Left renal pelvis (tissue), 4 donors: ENCODE measurements at regions not wholly inside any gene's neighbourhood (a gene's known extent, or its start where the extent isn't known, plus 50 kb on each side); places are given as distances from the start of the nearest gene placed in this dataset.

Experiments used
- DNase-seq, 4 donors: peaks; one replicate each; pipeline ENCODE4 v3.0.0-alpha.2; 2013; ENCODE audit warnings: low read depth in 4 of 4, low spot score in 3 of 4

DNA sequence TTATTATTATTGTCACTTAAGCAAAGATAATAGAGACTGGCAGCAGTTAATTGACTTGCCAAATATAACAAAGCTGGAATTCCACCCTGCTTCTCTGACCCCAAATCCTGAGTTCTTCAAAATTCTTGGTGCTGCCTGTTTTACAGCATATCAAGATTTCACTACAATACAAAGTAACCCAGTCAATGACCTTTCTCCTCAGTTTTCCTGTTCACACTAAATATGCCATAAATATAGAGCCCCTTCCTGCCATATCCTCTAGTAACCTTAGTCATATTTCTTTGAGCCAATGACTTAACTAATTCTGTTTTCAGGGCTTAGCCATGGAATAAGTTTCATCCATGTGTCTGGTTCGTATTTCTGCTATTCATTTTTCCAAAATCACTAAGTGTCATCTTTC is 315.3 kb upstream of the HS3ST1 start:
- no peak for DNase-seq

GRCh38 chr4:11743236-11743635 is 314.5 kb upstream of the HS3ST1 start:
- DNase-seq, result no peak

DNA sequence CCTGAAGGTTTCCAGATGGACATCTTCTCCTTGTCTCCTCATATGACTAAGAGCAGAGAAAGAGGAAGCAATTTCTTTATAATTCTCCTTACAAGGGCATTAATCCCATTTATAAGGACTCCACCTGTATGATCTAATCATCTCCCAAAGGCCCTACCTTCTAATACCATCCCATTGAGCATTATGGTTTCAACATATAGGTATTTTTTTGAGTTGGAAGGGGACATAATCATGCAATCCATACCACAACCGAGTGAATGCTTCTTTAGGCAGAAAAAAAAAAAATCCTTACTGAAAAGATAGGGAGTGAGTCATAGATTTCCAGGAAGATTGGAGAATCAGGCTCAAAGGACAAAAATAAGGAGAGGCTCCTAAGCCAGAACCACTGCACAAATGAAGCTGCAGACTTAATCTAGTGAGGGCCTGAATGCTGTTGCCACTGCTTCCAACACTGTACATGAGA is 312.5 kb upstream of the HS3ST1 start:
- DNase-seq, result no peak

DNA sequence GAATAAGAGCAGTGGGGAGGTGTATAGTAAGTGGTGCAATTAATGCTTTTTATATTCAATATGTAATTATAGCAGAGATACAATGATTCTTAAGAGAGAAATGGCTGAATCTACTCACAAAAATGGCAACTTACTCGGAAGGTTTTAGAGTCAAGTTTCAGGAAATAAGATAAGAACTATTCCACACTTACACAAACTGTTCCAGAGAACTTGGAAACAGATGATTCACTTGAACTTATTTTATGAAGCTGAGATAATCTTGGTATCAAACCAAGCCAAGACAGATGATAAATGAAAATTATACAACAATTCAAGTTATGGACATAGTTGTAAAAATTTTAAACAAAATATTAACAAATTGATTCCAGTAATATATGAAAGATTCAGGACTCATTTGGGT is 311.3 kb upstream of the HS3ST1 start:
- DNase-seq, result no peak

DNA sequence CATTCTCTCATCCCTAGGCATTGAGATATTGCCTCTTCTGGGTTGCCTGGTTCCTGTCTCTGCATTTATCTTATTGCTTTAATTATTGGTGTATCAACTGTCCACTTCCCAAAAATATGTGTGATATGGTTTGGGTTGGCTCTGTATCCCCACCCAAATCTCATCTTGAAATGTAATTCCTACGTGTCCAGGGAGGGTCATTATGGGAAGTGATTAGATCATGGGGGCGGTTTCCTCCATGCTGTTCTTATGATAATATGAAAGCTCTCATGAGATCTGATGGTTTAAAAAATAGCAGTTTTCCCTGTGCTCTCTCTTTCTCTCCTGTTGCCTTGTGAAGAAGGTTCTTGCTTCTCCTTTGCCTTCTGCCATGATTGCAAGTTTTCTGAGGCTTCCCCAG is 308.3 kb upstream of the HS3ST1 start:
- DNase-seq, result no peak

DNA sequence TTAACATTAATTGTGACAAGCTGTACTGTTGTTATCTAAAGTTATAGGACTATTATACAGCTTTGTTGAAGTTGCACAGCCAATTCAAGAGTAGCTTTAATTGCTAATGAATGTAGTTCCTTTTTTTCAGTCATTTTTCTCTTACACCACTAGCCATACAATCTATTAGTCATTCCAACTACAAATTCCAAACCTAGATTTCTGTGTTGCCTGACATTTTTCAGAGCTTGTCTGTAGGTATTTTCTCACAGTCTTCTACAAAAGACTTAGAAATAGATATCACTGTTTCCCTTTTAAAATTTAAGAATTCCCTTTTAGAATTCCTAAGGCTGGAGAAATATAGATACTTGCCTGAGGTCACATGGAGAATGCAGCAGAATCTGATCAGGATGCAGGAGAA is 307.0 kb upstream of the HS3ST1 start:
- DNase-seq, result no peak

GRCh38 chr4:11732155-11732554 is 303.5 kb upstream of the HS3ST1 start:
- no peak for DNase-seq

GRCh38 chr4:11730545-11730944 is 301.9 kb upstream of the HS3ST1 start:
- DNase-seq, result no peak

DNA sequence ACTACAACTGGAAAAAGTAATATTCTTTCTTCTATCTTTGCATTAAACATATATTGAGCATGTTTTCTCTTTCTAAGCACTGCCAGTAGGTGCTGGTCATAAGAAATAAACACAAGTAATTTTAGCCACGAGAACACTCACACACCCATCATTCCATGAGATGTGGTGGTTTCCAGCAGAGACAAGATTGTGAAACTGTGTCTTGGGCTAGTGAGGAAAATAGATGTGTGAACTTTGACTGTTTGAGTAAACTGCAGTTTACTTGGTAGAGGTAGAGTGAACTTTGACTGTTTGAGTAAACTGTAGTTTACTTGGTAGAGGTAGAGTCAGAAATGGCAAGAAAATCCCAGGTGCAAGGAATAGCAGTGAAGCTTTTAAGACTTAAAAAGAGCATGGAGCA is 300.9 kb upstream of the HS3ST1 start:
- no peak for DNase-seq

DNA sequence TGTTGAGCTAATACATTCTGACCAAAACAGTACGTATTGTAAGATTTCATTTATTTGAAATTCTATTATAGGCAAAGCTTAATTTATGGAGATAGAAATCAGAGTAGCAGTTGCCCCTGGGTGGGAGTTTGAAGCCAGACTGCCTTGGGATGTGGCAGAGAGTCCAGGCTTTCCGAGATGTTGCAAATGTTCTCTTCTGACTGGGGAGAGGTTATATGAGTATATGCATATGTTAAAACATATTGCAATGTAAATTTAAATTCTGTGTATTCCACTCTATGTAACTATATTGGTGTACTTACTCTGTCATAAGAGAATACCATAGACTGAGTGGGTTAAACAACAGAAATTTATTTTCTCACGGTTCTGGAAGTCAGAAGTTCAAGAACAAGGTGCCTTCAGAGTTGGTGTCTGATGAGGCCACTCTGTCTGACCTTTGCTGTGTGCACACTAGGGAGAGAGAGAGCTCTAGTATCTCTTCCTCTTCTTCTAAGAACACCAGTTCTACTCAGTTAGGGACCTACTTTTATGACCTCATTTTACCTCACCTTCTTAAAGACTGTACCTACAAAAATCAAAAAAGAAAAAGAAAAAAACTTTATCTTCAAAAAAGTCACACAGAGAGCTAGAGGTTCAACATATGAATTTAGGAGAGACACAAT is 299.3 kb upstream of the HS3ST1 start:
- no peak for DNase-seq

- no peak for DNase-seq
Measured at GRCh38 chr4:11724731-11725130, 296.0 kb upstream of the HS3ST1 start.

- no peak for DNase-seq
Measured at GRCh38 chr4:11722223-11722622, 293.5 kb upstream of the HS3ST1 start.

DNA sequence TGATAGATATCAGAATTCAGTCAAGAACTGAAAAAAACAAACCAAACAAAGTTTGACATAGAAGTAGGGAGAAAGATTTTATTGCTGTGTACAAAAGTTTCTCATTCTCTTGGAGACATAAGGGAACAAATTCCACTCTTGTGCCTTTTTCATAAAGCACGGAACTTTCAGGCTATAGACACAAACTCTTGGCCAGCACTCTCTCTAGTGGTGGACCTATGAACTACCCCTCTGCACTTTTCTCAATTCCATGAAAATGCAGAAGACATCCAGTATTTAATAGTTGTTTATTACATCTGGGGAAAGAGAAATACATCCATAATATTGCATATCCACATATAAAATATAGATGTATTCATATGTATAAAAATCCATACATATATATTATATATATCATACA is 291.6 kb upstream of the HS3ST1 start:
- peak in 1 of 4 donors; percentile 6 for DNase-seq

GRCh38 chr4:11719879-11720278 is 291.2 kb upstream of the HS3ST1 start:
- no peak for DNase-seq

DNA sequence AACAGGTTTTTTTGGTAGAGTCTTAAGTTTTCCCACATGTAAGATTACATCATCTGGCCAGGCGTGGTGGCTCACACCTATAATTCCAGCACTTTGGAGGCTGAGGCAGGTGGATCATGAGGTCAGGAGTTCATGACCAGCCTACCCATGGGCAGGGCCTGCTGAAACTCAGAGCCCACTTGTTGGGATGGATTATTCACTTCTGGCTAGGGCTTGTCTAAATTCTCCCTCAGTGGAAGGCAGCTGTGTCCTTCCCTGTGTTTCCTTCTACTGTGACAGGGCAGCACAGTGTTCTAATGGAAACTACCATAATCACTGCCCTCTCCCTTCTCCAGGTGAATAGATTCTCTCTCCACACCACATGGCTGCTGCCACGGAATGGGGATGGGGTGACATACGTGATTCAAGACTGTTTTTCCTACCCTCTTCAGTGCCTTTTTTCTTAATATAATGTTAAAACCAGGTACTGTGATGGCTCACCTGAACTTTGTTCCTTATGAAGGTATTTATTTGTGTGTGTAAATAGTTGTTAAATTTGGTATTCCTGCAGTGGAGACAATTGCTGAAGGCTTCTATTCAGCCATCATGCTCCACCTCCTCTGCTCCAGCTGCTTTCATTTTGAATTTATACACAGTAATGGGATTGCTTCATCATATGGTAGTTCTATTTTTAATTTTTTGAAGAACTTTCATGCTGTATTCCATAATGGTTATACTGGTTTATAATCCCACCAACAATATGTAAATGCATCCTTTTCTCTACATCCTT is 287.2 kb upstream of the HS3ST1 start:
- no peak for DNase-seq

- DNase-seq, result no peak
Measured at GRCh38 chr4:11710453-11711093, 281.9 kb upstream of the HS3ST1 start.

GRCh38 chr4:11704186-11704830 is 275.6 kb upstream of the HS3ST1 start:
- no peak for DNase-seq

DNA sequence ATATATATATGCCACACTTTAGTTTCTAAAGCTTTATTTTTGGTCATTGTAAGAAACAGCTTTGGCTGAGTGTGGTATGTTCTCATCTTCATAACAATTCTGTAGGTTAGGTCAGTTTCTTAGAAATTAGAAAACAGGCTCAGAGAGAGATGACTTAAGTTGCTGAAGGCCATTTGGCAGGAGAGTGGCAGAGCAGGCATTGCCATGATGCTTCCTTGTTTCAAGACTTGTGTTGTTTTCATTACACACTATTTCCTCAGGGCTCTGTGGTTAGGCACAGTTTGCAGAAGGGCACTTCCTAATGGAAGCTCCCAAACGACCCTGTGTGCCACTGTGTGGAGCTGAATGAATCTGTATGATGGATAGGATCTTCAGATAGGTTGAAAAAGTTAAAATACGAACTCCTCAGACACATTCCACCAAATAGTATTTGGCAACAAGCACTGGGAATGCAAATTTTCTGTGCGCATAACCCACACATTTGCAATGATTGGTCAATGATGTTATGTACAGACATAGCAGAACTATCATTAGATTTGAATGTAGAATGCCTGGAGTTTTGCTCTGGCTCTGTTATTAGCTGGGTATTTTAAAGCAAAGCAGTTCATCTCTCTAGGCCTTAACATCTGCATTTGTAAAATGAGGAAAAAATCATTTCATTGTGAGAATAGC is 274.3 kb upstream of the HS3ST1 start:
- no peak for DNase-seq

- no peak for DNase-seq
Measured at GRCh38 chr4:11701966-11702725, 273.5 kb upstream of the HS3ST1 start.

- DNase-seq, result no peak
Measured at GRCh38 chr4:11700751-11701226, 272.1 kb upstream of the HS3ST1 start.
